Skeletal muscle tissue (tissue), 3 donors: ENCODE measurements at regions not wholly inside any gene's neighbourhood (a gene's known extent, or its start where the extent isn't known, plus 50 kb on each side); places are given as distances from the start of the nearest gene placed in this dataset.

Experiments used
- H3K27ac ChIP-seq: one replicate; pipeline ENCODE4 v1.7.0; 2013; ENCODE audit warnings: mild to moderate bottlenecking, low read depth, low read length, inconsistent platforms
- H3K27me3 ChIP-seq, 3 donors: one replicate each; pipeline ENCODE4 v1.7.0; 2013; ENCODE audit warnings: low read length in 3 of 3; ENCODE audit not compliant: control insufficient read depth in 3 of 3, insufficient read depth in 3 of 3
- H3K36me3 ChIP-seq, 3 donors: one replicate each; pipeline ENCODE4 v1.7.0; 2013; ENCODE audit warnings: low read length in 3 of 3; ENCODE audit not compliant: control insufficient read depth in 3 of 3, insufficient read depth in 3 of 3
- H3K4me1 ChIP-seq, 3 donors: one replicate each; pipeline ENCODE4 v1.7.0; 2013; ENCODE audit warnings: low read length in 3 of 3, mild to moderate bottlenecking in 3 of 3; ENCODE audit not compliant: control insufficient read depth in 3 of 3, insufficient read depth in 3 of 3
- H3K4me3 ChIP-seq, 3 donors: one replicate each; pipeline ENCODE4 v1.7.0; 2013; ENCODE audit warnings: low read length in 3 of 3
- H3K9ac ChIP-seq, 3 donors: one replicate each; pipeline ENCODE4 v1.7.0; 2013; ENCODE audit warnings: low read length in 3 of 3, mild to moderate bottlenecking in 3 of 3, moderate library complexity in 2 of 3, low read depth in 1 of 3
- H3K9me3 ChIP-seq, 3 donors: one replicate each; pipeline ENCODE4 v1.7.0; 2013; ENCODE audit warnings: low read length in 3 of 3; ENCODE audit not compliant: control insufficient read depth in 3 of 3
- donor health status: Osteomylitis.

- Histone ChIP-seq H3K27ac (no peak overlapping the region), H3K4me1 (no peaks in the 10 kb centered on the region), H3K4me3 (no peak overlapping the region), H3K9me3 (peaks cover 0 to 11% (median 2%) of the 10 kb centered on the region in 3 donors), H3K36me3 (no peaks in the 10 kb centered on the region), H3K27me3 (no peaks in the 10 kb centered on the region), H3K9ac (no peak overlapping the region)
These were observed 193.0 kb downstream of the IRX5 start for GRCh38 chr16:55123652-55124051.

GRCh38 chr16:55125818-55126385 lies 195.2 kb downstream of the IRX5 start:
- Histone ChIP-seq H3K9ac (no peak overlapping the region), H3K9me3 (peaks cover 0 to 11% (median 2%) of the 10 kb centered on the region in 3 donors), H3K27ac (no peak overlapping the region), H3K27me3 (peaks cover 0 to 2% (median 0%) of the 10 kb centered on the region in 3 donors), H3K36me3 (no peaks in the 10 kb centered on the region), H3K4me3 (no peak overlapping the region), H3K4me1 (no peaks in the 10 kb centered on the region)

DNA sequence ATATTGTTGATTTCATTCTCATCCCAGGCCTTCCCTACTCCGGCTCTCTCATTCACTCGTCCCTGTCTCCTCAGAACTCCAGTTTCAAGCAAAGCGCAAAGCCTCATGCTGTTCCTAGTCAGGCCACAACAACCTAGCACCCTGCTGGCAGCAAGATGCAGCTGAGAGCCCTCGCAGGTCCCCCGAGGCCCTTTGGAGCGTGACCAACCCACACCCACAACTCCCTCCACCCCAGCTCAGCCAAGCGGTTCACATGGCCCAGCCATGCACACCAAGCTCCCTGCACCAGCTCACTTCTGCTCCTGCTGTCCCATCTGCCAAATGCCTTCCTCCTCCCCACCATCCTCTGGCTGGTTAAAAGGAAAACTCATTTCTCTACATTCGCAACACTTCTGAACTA lies 195.8 kb downstream of the IRX5 start:
- Histone ChIP-seq H3K27me3 (peaks cover 0 to 2% (median 0%) of the 10 kb centered on the region in 3 donors), H3K4me1 (no peaks in the 10 kb centered on the region), H3K4me3 (no peak overlapping the region), H3K36me3 (no peaks in the 10 kb centered on the region), H3K9ac (no peak overlapping the region), H3K9me3 (peaks cover 0 to 11% (median 2%) of the 10 kb centered on the region in 3 donors), H3K27ac (no peak overlapping the region)

DNA sequence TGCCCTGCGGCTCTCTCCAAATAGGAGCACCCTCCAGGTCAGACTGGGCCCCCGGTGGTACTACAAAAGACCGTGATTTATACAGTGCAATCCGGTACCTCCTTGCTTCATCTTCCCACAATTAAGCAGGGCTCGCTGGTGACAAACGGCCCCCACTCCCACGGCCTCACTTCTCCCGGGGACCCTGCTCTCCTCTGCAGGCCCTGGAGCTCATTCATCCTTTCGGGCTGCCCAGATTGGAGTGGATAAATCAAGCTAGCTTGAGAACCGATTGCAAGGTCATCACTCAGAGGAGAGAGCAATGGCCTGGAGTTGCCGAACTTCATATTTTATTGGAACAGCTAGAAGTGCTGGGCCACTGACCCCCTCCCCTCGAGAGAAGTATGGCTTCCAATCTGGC lies 193.5 kb upstream of the IRX6 start:
- Histone ChIP-seq H3K27ac (no peak overlapping the region), H3K4me3 (no peak overlapping the region), H3K36me3 (no peaks in the 10 kb centered on the region), H3K4me1 (no peaks in the 10 kb centered on the region), H3K9ac (no peak overlapping the region), H3K27me3 (peaks cover 0 to 2% (median 0%) of the 10 kb centered on the region in 3 donors), H3K9me3 (no peaks in the 10 kb centered on the region)

DNA sequence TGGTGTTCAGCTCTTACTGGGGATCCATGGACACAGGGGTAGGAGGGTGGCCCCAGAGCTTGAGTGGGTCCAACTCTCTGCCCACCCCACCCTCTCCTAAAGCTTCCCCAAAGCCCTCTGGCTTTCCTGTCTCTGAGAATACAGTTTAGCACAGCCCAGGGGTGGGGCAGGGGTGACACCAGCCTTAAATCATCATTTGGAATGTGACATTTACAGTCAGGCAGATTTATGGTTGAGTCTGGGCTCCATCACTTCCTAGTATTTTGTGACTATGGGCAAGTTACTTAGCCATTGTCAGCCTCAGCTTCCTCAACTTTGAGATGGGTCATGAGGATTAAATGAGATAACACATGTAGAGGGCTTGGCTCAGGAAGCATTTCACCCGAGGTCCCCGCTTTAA lies 193.1 kb upstream of the IRX6 start:
- H3K9ac ChIP-seq, result no peak overlapping the region
- no peak overlapping the region for H3K4me3 ChIP-seq
- no peaks in the 10 kb centered on the region for H3K4me1 ChIP-seq
- H3K27ac ChIP-seq, result no peak overlapping the region
- H3K9me3 ChIP-seq, result no peaks in the 10 kb centered on the region
- H3K36me3 ChIP-seq, result no peaks in the 10 kb centered on the region
- H3K27me3 ChIP-seq, result peaks cover 0 to 2% (median 0%) of the 10 kb centered on the region in 3 donors

GRCh38 chr16:55133654-55134053 lies 190.3 kb upstream of the IRX6 start:
- Histone ChIP-seq H3K27me3 (peaks cover 0 to 2% (median 0%) of the 10 kb centered on the region in 3 donors), H3K36me3 (no peaks in the 10 kb centered on the region), H3K27ac (no peak overlapping the region), H3K9ac (no peak overlapping the region), H3K4me3 (no peak overlapping the region), H3K9me3 (no peaks in the 10 kb centered on the region), H3K4me1 (no peaks in the 10 kb centered on the region)

GRCh38 chr16:55136356-55137150 lies 187.4 kb upstream of the IRX6 start:
- H3K27me3 ChIP-seq, result no peaks in the 10 kb centered on the region

DNA sequence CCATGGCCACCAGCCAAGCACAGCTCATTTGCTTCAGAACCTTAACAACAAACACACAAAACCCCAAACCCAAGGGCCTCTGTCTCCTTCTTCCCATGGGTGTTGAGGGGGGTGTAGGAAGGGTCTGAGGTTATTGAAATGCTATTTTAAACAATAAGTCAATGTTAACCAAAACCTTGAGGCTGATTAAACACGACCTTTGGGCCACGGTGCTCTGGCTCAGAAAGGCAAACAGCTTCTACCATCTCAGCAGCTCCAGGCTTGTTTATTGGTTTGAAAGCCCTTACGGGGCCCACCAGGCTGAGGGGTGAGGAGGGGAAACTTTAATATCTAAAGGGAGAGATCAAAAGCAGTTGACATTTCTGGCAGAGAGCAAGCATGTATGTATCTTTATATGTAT lies 185.7 kb upstream of the IRX6 start:
- no peak overlapping the region for H3K27ac ChIP-seq
- no peaks in the 10 kb centered on the region for H3K36me3 ChIP-seq
- H3K4me3 ChIP-seq, result no peak overlapping the region
- H3K9me3 ChIP-seq, result no peaks in the 10 kb centered on the region
- no peaks in the 10 kb centered on the region for H3K27me3 ChIP-seq
- H3K4me1 ChIP-seq, result no peaks in the 10 kb centered on the region
- H3K9ac ChIP-seq, result no peak overlapping the region

More at GRCh38 chr16:55136356-55137150, 187.4 kb upstream of the IRX6 start:
- Histone ChIP-seq H3K36me3 (no peaks in the 10 kb centered on the region), H3K27ac (no peak overlapping the region), H3K9ac (no peak overlapping the region), H3K9me3 (no peaks in the 10 kb centered on the region), H3K4me1 (no peaks in the 10 kb centered on the region), H3K4me3 (no peak overlapping the region)

- H3K36me3 ChIP-seq, result no peaks in the 10 kb centered on the region
These were observed 181.6 kb upstream of the IRX6 start for GRCh38 chr16:55142405-55142804.

DNA sequence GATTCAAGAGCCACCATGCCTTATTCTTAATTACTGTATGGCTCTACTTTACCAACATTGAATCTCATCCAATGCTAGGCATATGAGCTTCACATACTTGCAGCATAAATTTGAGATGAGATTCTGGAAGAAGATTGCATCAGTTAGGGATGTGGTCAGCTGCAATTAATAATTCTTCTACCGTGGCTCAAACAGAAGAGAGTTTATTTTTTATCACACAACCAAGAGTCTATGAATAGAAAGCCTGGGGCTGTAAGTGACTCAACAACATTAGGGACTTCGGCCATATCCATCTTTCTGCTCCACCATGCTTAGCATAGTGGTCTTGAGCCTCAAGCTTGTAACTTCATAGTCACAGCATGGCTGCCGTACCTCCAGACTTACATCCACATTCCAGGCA lies 179.4 kb upstream of the IRX6 start:
- H3K9me3 ChIP-seq, result no peaks in the 10 kb centered on the region
- no peaks in the 10 kb centered on the region for H3K4me1 ChIP-seq
- no peaks in the 10 kb centered on the region for H3K36me3 ChIP-seq
- H3K4me3 ChIP-seq, result no peak overlapping the region
- no peak overlapping the region for H3K27ac ChIP-seq
- H3K9ac ChIP-seq, result no peak overlapping the region
- peaks cover 0 to 2% (median 0%) of the 10 kb centered on the region in 3 donors for H3K27me3 ChIP-seq

More at GRCh38 chr16:55142405-55142804, 181.6 kb upstream of the IRX6 start:
- H3K27me3 ChIP-seq, result peaks cover 0 to 2% (median 0%) of the 10 kb centered on the region in 3 donors
- H3K9me3 ChIP-seq, result no peaks in the 10 kb centered on the region
- no peaks in the 10 kb centered on the region for H3K4me1 ChIP-seq
- H3K9ac ChIP-seq, result no peak overlapping the region
- no peak overlapping the region for H3K27ac ChIP-seq
- no peak overlapping the region for H3K4me3 ChIP-seq
